ENCODE measurements at regions not wholly inside any gene's neighbourhood (a gene's known extent, or its start where the extent isn't known, plus 50 kb on each side); places are given as distances from the start of the nearest gene placed in this dataset.
A peak's percentile ranks its signal among the peaks of the same experiment; 100 is the strongest.

DNA sequence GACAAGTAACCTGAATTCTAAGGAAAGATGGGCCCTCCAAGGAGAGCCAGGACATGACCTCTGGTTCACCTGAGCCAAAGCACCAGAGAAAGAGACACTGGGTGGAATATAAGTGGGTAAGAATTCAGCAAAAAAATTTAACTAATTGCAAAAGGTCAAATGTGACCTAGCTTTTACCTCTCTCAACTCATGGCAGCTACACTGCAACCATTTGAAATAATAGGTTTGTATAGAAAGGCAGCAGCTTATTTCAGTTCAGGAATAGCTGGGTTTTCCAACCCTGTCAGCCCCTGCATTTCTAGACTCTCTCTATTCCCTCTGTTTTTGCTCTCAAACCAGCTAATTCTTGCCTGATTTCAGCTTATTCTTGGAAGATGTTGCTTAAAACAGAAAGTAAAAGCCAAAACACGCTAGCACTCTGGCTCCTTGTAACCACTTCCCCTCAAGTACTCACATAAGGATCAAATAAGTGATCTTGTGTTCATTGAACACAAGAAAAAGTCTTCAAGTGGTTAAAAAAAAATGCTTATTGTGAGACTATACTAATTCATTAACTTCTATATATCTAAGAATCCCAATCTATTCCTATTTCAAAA, 101.1 kb upstream of the NR4A3 start:
- ChIA-PET POLR2A (no interaction called here), CTCF (no interaction called here)
- no peak for TF ChIP-seq JUND (IDR thresholded peaks at IDR 0.05)
- no peak for TF ChIP-seq CHD2 (IDR thresholded peaks at IDR 0.05; ENCODE audit: low read length, partially characterized antibody)
- no peak for TF ChIP-seq POLR2AphosphoS5 (IDR thresholded peaks at IDR 0.05; ENCODE audit: low read depth, low read length)
- no peak for TF ChIP-seq FOSL2 (IDR thresholded peaks at IDR 0.05; ENCODE audit: borderline replicate concordance, low read depth)
- TF ChIP-seq, protein P1, sequence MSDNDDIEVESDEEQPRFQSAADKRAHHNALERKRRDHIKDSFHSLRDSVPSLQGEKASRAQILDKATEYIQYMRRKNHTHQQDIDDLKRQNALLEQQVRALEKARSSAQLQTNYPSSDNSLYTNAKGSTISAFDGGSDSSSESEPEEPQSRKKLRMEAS (IDR thresholded peaks at IDR 0.05; ENCODE audit: low read depth) = no peak
- TF ChIP-seq FOXJ3 (CRISPR knock-in tag; IDR thresholded peaks at IDR 0.05) = no peak
- TF ChIP-seq NRF1 (IDR thresholded peaks at IDR 0.05; ENCODE audit: low read depth, low read length) = no peak
- no peak for TF ChIP-seq EP300 (IDR thresholded peaks at IDR 0.05; ENCODE audit: borderline replicate concordance in 1 of 2, low read depth in 1 of 2, low read length in 1 of 2)
- TF ChIP-seq, protein P2, sequence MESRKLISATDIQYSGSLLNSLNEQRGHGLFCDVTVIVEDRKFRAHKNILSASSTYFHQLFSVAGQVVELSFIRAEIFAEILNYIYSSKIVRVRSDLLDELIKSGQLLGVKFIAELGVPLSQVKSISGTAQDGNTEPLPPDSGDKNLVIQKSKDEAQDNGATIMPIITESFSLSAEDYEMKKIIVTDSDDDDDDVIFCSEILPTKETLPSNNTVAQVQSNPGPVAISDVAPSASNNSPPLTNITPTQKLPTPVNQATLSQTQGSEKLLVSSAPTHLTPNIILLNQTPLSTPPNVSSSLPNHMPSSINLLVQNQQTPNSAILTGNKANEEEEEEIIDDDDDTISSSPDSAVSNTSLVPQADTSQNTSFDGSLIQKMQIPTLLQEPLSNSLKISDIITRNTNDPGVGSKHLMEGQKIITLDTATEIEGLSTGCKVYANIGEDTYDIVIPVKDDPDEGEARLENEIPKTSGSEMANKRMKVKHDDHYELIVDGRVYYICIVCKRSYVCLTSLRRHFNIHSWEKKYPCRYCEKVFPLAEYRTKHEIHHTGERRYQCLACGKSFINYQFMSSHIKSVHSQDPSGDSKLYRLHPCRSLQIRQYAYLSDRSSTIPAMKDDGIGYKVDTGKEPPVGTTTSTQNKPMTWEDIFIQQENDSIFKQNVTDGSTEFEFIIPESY (IDR thresholded peaks at IDR 0.05; ENCODE audit: borderline replicate concordance, low read depth) = no peak
- TF ChIP-seq YY1 (IDR thresholded peaks at IDR 0.05; ENCODE audit: low read depth) = no peak
- no peak for TF ChIP-seq EZH2phosphoT487 (IDR thresholded peaks at IDR 0.05; ENCODE audit: borderline replicate concordance, low read depth)
- no peak for TF ChIP-seq RFX5 (IDR thresholded peaks at IDR 0.05; ENCODE audit: low read length)
- TF ChIP-seq, protein P3, sequence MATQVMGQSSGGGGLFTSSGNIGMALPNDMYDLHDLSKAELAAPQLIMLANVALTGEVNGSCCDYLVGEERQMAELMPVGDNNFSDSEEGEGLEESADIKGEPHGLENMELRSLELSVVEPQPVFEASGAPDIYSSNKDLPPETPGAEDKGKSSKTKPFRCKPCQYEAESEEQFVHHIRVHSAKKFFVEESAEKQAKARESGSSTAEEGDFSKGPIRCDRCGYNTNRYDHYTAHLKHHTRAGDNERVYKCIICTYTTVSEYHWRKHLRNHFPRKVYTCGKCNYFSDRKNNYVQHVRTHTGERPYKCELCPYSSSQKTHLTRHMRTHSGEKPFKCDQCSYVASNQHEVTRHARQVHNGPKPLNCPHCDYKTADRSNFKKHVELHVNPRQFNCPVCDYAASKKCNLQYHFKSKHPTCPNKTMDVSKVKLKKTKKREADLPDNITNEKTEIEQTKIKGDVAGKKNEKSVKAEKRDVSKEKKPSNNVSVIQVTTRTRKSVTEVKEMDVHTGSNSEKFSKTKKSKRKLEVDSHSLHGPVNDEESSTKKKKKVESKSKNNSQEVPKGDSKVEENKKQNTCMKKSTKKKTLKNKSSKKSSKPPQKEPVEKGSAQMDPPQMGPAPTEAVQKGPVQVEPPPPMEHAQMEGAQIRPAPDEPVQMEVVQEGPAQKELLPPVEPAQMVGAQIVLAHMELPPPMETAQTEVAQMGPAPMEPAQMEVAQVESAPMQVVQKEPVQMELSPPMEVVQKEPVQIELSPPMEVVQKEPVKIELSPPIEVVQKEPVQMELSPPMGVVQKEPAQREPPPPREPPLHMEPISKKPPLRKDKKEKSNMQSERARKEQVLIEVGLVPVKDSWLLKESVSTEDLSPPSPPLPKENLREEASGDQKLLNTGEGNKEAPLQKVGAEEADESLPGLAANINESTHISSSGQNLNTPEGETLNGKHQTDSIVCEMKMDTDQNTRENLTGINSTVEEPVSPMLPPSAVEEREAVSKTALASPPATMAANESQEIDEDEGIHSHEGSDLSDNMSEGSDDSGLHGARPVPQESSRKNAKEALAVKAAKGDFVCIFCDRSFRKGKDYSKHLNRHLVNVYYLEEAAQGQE (IDR thresholded peaks at IDR 0.05; ENCODE audit: low read depth, low read length) = no peak
- TF ChIP-seq SIN3A (IDR thresholded peaks at IDR 0.05; ENCODE audit: borderline replicate concordance, low read depth, low read length) = no peak
- no peak for TF ChIP-seq MXI1 (IDR thresholded peaks at IDR 0.05; ENCODE audit: low read depth, low read length)
- TF ChIP-seq, protein P4, sequence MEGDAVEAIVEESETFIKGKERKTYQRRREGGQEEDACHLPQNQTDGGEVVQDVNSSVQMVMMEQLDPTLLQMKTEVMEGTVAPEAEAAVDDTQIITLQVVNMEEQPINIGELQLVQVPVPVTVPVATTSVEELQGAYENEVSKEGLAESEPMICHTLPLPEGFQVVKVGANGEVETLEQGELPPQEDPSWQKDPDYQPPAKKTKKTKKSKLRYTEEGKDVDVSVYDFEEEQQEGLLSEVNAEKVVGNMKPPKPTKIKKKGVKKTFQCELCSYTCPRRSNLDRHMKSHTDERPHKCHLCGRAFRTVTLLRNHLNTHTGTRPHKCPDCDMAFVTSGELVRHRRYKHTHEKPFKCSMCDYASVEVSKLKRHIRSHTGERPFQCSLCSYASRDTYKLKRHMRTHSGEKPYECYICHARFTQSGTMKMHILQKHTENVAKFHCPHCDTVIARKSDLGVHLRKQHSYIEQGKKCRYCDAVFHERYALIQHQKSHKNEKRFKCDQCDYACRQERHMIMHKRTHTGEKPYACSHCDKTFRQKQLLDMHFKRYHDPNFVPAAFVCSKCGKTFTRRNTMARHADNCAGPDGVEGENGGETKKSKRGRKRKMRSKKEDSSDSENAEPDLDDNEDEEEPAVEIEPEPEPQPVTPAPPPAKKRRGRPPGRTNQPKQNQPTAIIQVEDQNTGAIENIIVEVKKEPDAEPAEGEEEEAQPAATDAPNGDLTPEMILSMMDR (IDR thresholded peaks at IDR 0.05) = no peak
- no peak overlapping the region for H3K9ac ChIP-seq
- no peaks in the 10 kb centered on the region; a peak in 1 of 4 replicates for H3K4me1 ChIP-seq (ENCODE audit: control insufficient read depth in 1 of 2, insufficient read depth in 2 of 2, low read depth in 1 of 2, low read length in 1 of 2)
- H3F3A ChIP-seq (replicated peaks; ENCODE audit: insufficient read depth) = no peaks in the 10 kb centered on the region
- no peaks in the 10 kb centered on the region for H3K79me2 ChIP-seq (ENCODE audit: insufficient read depth)
- H3K27me3 ChIP-seq (ENCODE audit: insufficient read depth) = no peaks in the 10 kb centered on the region
- no peak for DNase-seq
- no peaks in the 10 kb centered on the region for H4K20me1 ChIP-seq (ENCODE audit: insufficient read depth)
- H3K4me2 ChIP-seq = peak overlapping the region; percentile 55; the same call in 1 of the 2 replicates
- no peak overlapping the region for H3K27ac ChIP-seq (ENCODE audit: low read depth in 2 of 2, low read length in 1 of 2)
- no peaks in the 10 kb centered on the region for H3K9me2 ChIP-seq
- H2AFZ ChIP-seq (ENCODE audit: low read depth) = peak overlapping the region; percentile 55
- no peaks in the 10 kb centered on the region for H3K9me3 ChIP-seq
- WGBS (ENCODE audit: low lambda C conversion rate) = 48% methylated on average over 1 of the region's 1 CpG
- no peaks in the 10 kb centered on the region for H3K36me3 ChIP-seq (replicated peaks in 1 of 2; ENCODE audit: control insufficient read depth in 1 of 2, insufficient read depth in 2 of 2, low read length in 1 of 2)
- peak overlapping the region in 1 of 2 experiments; percentile 21; a peak in 2 of 4 replicates for H3K4me3 ChIP-seq (ENCODE audit: low read depth in 2 of 2, low read length in 1 of 2)
